SK-N-SH treated with all-trans-retinoic acid at 6 μM for 48 hours (cell line): ENCODE measurements at regions not wholly inside any gene's neighbourhood (a gene's known extent, or its start where the extent isn't known, plus 50 kb on each side); places are given as distances from the start of the nearest gene placed in this dataset.

ENCODE experiments used
- ARNTL ChIP-seq: fragments of 450-650 bp; formaldehyde crosslinking; IDR thresholded peaks from 2 replicates; pipeline ENCODE4 v1.5.0; 2020; ENCODE audit warnings: low read depth, mild to moderate bottlenecking, moderate library complexity, borderline replicate concordance
- CSRNP3 ChIP-seq: fragments of 250-450 bp; sonication (Bioruptor Pico); IDR thresholded peaks from 2 replicates; pipeline ENCODE4 v1.5.1; 2021; ENCODE audit warnings: mild to moderate bottlenecking, moderate library complexity
- GLIS3 ChIP-seq: fragments of 250-450 bp; sonication (Bioruptor Pico); IDR thresholded peaks from 2 replicates; pipeline ENCODE4 v1.5.0; 2020; ENCODE audit warnings: mild to moderate bottlenecking, moderate library complexity
- PATZ1 ChIP-seq: fragments of 250-450 bp; sonication (Bioruptor Pico); IDR thresholded peaks from 2 replicates; pipeline ENCODE4 v1.8.0; 2020; ENCODE audit warnings: mild to moderate bottlenecking, moderate library complexity, borderline replicate concordance
- POU6F1 ChIP-seq: fragments of 250-450 bp; sonication (Bioruptor Pico); IDR thresholded peaks from 2 replicates; pipeline ENCODE4 v1.8.0; 2021; ENCODE audit warnings: low read depth, mild to moderate bottlenecking, moderate library complexity, borderline replicate concordance
- RARB ChIP-seq: fragments of 250-450 bp; sonication (Bioruptor Pico); IDR thresholded peaks from 2 replicates; pipeline ENCODE4 v1.8.0; 2021; ENCODE audit warnings: mild to moderate bottlenecking, moderate library complexity
- TOX ChIP-seq: fragments of 250-450 bp; sonication (Bioruptor Pico); IDR thresholded peaks from 2 replicates; pipeline ENCODE4 v1.8.0; 2021; ENCODE audit warnings: mild to moderate bottlenecking, moderate library complexity, borderline replicate concordance
- ZFP30 ChIP-seq: fragments of 450-650 bp; formaldehyde crosslinking; IDR thresholded peaks from 2 replicates; pipeline ENCODE4 v1.5.0; 2022; ENCODE audit warnings: mild to moderate bottlenecking, moderate library complexity

- no peak for TF ChIP-seq RARB (CRISPR knock-in tag)
- TF ChIP-seq TOX (CRISPR knock-in tag): no peak
- no peak for TF ChIP-seq CSRNP3 (CRISPR knock-in tag)
- no peak for TF ChIP-seq ARNTL (CRISPR knock-in tag)
- TF ChIP-seq POU6F1: no peak
- TF ChIP-seq GLIS3 (CRISPR knock-in tag): no peak
- no peak for TF ChIP-seq PATZ1 (CRISPR knock-in tag)
- TF ChIP-seq ZFP30 (CRISPR knock-in tag): no peak
Measured at GRCh38 chr20:20966171-20966570, 140.0 kb downstream of the LINC00237 start.
